WERI-Rb-1 (cell line): ENCODE measurements at regions not wholly inside any gene's neighbourhood (a gene's known extent, or its start where the extent isn't known, plus 50 kb on each side); places are given as distances from the start of the nearest gene placed in this dataset.

Experiments
- DNase-seq: peaks from one replicate; pipeline ENCODE4 v3.0.0-alpha.2; 2020
- H3K27ac ChIP-seq: fragments of 250-450 bp; sonication (Bioruptor Pico); 2 replicates; pipeline ENCODE4 v1.5.1; 2020; ENCODE audit warnings: mild to moderate bottlenecking, moderate library complexity
- H3K27me3 ChIP-seq: fragments of 250-450 bp; sonication (Bioruptor Pico); 2 replicates; pipeline ENCODE4 v1.5.1; 2021; ENCODE audit warnings: mild to moderate bottlenecking, low read depth, moderate library complexity; ENCODE audit not compliant: insufficient read depth, severe bottlenecking
- H3K36me3 ChIP-seq: fragments of 250-450 bp; sonication (Bioruptor Pico); 2 replicates; pipeline ENCODE4 v1.5.1; 2020; ENCODE audit warnings: mild to moderate bottlenecking, moderate library complexity
- H3K4me3 ChIP-seq: 2 replicates; pipeline ENCODE4 v1.5.1; 2011; ENCODE audit warnings: low read depth, mild to moderate bottlenecking, control low read depth, low read length
- H3K9me3 ChIP-seq: fragments of 250-450 bp; sonication (Bioruptor Pico); 2 replicates; pipeline ENCODE4 v1.5.1; 2021; ENCODE audit warnings: mild to moderate bottlenecking, moderate library complexity; ENCODE audit not compliant: severe bottlenecking
- CTCF ChIP-seq: IDR thresholded peaks from 2 replicates; pipeline ENCODE4 v1.5.1; 2011; ENCODE audit warnings: low read depth, mild to moderate bottlenecking, control low read depth, inconsistent platforms, low read length

GRCh38 chr12:20028033-20028432 is 340.3 kb upstream of the PDE3A start:
- TF ChIP-seq CTCF, result no peak
- H3K9me3 ChIP-seq, result no peaks in the 10 kb centered on the region
- H3K4me3 ChIP-seq, result no peak overlapping the region
- H3K27ac ChIP-seq, result no peak overlapping the region
- H3K27me3 ChIP-seq, result no peaks in the 10 kb centered on the region
- no peak for DNase-seq
- H3K36me3 ChIP-seq, result no peaks in the 10 kb centered on the region

GRCh38 chr12:20030826-20031225 is 337.5 kb upstream of the PDE3A start:
- TF ChIP-seq CTCF, result no peak
- DNase-seq, result no peak

GRCh38 chr12:20039562-20039961 is 328.8 kb upstream of the PDE3A start:
- no peaks in the 10 kb centered on the region for H3K36me3 ChIP-seq
- H3K4me3 ChIP-seq, result no peak overlapping the region
- H3K27me3 ChIP-seq, result no peaks in the 10 kb centered on the region
- no peak for DNase-seq
- no peaks in the 10 kb centered on the region for H3K9me3 ChIP-seq
- no peak for TF ChIP-seq CTCF
- H3K27ac ChIP-seq, result no peak overlapping the region

More at GRCh38 chr12:20030826-20031225, 337.5 kb upstream of the PDE3A start:
- Histone ChIP-seq H3K27ac (no peak overlapping the region), H3K9me3 (no peaks in the 10 kb centered on the region), H3K4me3 (no peak overlapping the region), H3K36me3 (no peaks in the 10 kb centered on the region), H3K27me3 (no peaks in the 10 kb centered on the region)

- Histone ChIP-seq H3K36me3 (no peaks in the 10 kb centered on the region), H3K27me3 (no peaks in the 10 kb centered on the region), H3K4me3 (no peak overlapping the region), H3K27ac (no peak overlapping the region), H3K9me3 (no peaks in the 10 kb centered on the region)
- no peak for DNase-seq
- TF ChIP-seq CTCF, result no peak
Measured at GRCh38 chr12:20040184-20040583, 328.2 kb upstream of the PDE3A start.

- Histone ChIP-seq H3K36me3 (no peaks in the 10 kb centered on the region), H3K9me3 (no peaks in the 10 kb centered on the region), H3K27ac (no peak overlapping the region), H3K4me3 (no peak overlapping the region), H3K27me3 (no peaks in the 10 kb centered on the region)
- DNase-seq, result no peak
- TF ChIP-seq CTCF, result no peak
Measured at GRCh38 chr12:20040831-20041230, 327.5 kb upstream of the PDE3A start.

- no peak overlapping the region for H3K27ac ChIP-seq
- no peaks in the 10 kb centered on the region for H3K9me3 ChIP-seq
- H3K4me3 ChIP-seq, result no peak overlapping the region
- no peak for TF ChIP-seq CTCF
- no peak for DNase-seq
- H3K27me3 ChIP-seq, result no peaks in the 10 kb centered on the region
- no peaks in the 10 kb centered on the region for H3K36me3 ChIP-seq
Measured at GRCh38 chr12:20044351-20044750, 324.0 kb upstream of the PDE3A start.
